T-helper 2 cell treated with Interferon-gamma antibody and Interleukin-4, amounts not matched to agents 5 μg/mL and 100 μg/mL, for 36 hours (primary cell): ENCODE measurements at regions not wholly inside any gene's neighbourhood (a gene's known extent, or its start where the extent isn't known, plus 50 kb on each side); places are given as distances from the start of the nearest gene placed in this dataset.

ENCODE experiments used
- DNase-seq: peaks from one replicate; pipeline ENCODE4 v3.0.0; 2021; ENCODE audit warnings: low spot score
- H3K27ac Mint-ChIP-seq: one replicate; pipeline ENCODE4 v1.8.0; 2021; ENCODE audit warnings: mild to moderate bottlenecking, mixed read lengths
- H3K27me3 Mint-ChIP-seq: one replicate; pipeline ENCODE4 v1.8.0; 2021; ENCODE audit warnings: low read depth, mixed read lengths
- H3K36me3 Mint-ChIP-seq: one replicate; pipeline ENCODE4 v1.8.0; 2021; ENCODE audit warnings: low read depth, mixed read lengths
- H3K4me1 Mint-ChIP-seq: one replicate; pipeline ENCODE4 v1.8.0; 2021; ENCODE audit warnings: low read depth, mixed read lengths
- H3K4me3 Mint-ChIP-seq: one replicate; pipeline ENCODE4 v1.8.0; 2022; ENCODE audit warnings: mild to moderate bottlenecking, moderate library complexity, mixed read lengths
- H3K9me3 Mint-ChIP-seq: one replicate; pipeline ENCODE4 v1.8.0; 2021; ENCODE audit warnings: mixed read lengths

GRCh38 chr3:177721864-177722785, 524.8 kb upstream of the TBL1XR1 start:
- Mint-ChIP-seq H3K27ac (no peak overlapping the region), H3K36me3 (no peaks in the 10 kb centered on the region), H3K9me3 (peaks cover 4% of the 10 kb centered on the region), H3K4me1 (peaks cover 3% of the 10 kb centered on the region), H3K4me3 (no peak overlapping the region), H3K27me3 (no peaks in the 10 kb centered on the region)
- DNase-seq: no peak

- Mint-ChIP-seq H3K9me3 (peaks cover 4% of the 10 kb centered on the region), H3K27ac (no peak overlapping the region), H3K4me1 (peaks cover 3% of the 10 kb centered on the region), H3K27me3 (no peaks in the 10 kb centered on the region), H3K36me3 (no peaks in the 10 kb centered on the region), H3K4me3 (no peak overlapping the region)
- DNase-seq: no peak
These were observed 526.8 kb upstream of the TBL1XR1 start for GRCh38 chr3:177724020-177724638.

GRCh38 chr3:177725165-177725564, 527.9 kb upstream of the TBL1XR1 start:
- Mint-ChIP-seq H3K4me3 (no peak overlapping the region), H3K36me3 (no peaks in the 10 kb centered on the region), H3K9me3 (peaks cover 4% of the 10 kb centered on the region), H3K27ac (no peak overlapping the region), H3K27me3 (no peaks in the 10 kb centered on the region), H3K4me1 (peaks cover 3% of the 10 kb centered on the region)
- DNase-seq: no peak

- Mint-ChIP-seq H3K4me3 (no peak overlapping the region), H3K36me3 (no peaks in the 10 kb centered on the region), H3K9me3 (no peaks in the 10 kb centered on the region), H3K4me1 (peaks cover 3% of the 10 kb centered on the region), H3K27ac (no peak overlapping the region), H3K27me3 (no peaks in the 10 kb centered on the region)
- DNase-seq: no peak
These were observed 529.5 kb upstream of the TBL1XR1 start for GRCh38 chr3:177726807-177727206.

GRCh38 chr3:177729956-177730681, 532.8 kb upstream of the TBL1XR1 start:
- Mint-ChIP-seq H3K4me1 (no peaks in the 10 kb centered on the region), H3K27me3 (no peaks in the 10 kb centered on the region), H3K9me3 (no peaks in the 10 kb centered on the region), H3K27ac (no peak overlapping the region), H3K4me3 (no peak overlapping the region), H3K36me3 (no peaks in the 10 kb centered on the region)
- DNase-seq: no peak

- Mint-ChIP-seq H3K27ac (no peak overlapping the region), H3K9me3 (no peaks in the 10 kb centered on the region), H3K36me3 (no peaks in the 10 kb centered on the region), H3K27me3 (no peaks in the 10 kb centered on the region), H3K4me1 (no peaks in the 10 kb centered on the region), H3K4me3 (no peak overlapping the region)
- DNase-seq: no peak
These were observed 533.5 kb upstream of the TBL1XR1 start for GRCh38 chr3:177730814-177731213.

- H3K36me3 Mint-ChIP-seq: no peaks in the 10 kb centered on the region
- DNase-seq: no peak
- H3K4me3 Mint-ChIP-seq: no peak overlapping the region
- no peak overlapping the region for H3K27ac Mint-ChIP-seq
- H3K4me1 Mint-ChIP-seq: no peaks in the 10 kb centered on the region
- no peaks in the 10 kb centered on the region for H3K27me3 Mint-ChIP-seq
- H3K9me3 Mint-ChIP-seq: no peaks in the 10 kb centered on the region
These were observed 534.5 kb upstream of the TBL1XR1 start for GRCh38 chr3:177731644-177732268.

GRCh38 chr3:177733233-177733632, 536.0 kb upstream of the TBL1XR1 start:
- Mint-ChIP-seq H3K27ac (no peak overlapping the region), H3K9me3 (no peaks in the 10 kb centered on the region), H3K27me3 (no peaks in the 10 kb centered on the region), H3K36me3 (no peaks in the 10 kb centered on the region), H3K4me3 (no peak overlapping the region), H3K4me1 (no peaks in the 10 kb centered on the region)
- DNase-seq: no peak

- no peaks in the 10 kb centered on the region for H3K4me1 Mint-ChIP-seq
- DNase-seq: no peak
- H3K27me3 Mint-ChIP-seq: no peaks in the 10 kb centered on the region
- H3K9me3 Mint-ChIP-seq: no peaks in the 10 kb centered on the region
- H3K36me3 Mint-ChIP-seq: no peaks in the 10 kb centered on the region
- H3K4me3 Mint-ChIP-seq: no peak overlapping the region
- no peak overlapping the region for H3K27ac Mint-ChIP-seq
These were observed 536.7 kb upstream of the TBL1XR1 start for GRCh38 chr3:177733936-177734335.

- no peak overlapping the region for H3K27ac Mint-ChIP-seq
- H3K27me3 Mint-ChIP-seq: no peaks in the 10 kb centered on the region
- no peaks in the 10 kb centered on the region for H3K36me3 Mint-ChIP-seq
- DNase-seq: no peak
- no peaks in the 10 kb centered on the region for H3K9me3 Mint-ChIP-seq
- no peaks in the 10 kb centered on the region for H3K4me1 Mint-ChIP-seq
- H3K4me3 Mint-ChIP-seq: no peak overlapping the region
These were observed 538.1 kb upstream of the TBL1XR1 start for GRCh38 chr3:177735431-177735830.

- Mint-ChIP-seq H3K4me1 (no peaks in the 10 kb centered on the region), H3K4me3 (no peak overlapping the region), H3K27me3 (no peaks in the 10 kb centered on the region), H3K36me3 (no peaks in the 10 kb centered on the region), H3K27ac (no peak overlapping the region), H3K9me3 (no peaks in the 10 kb centered on the region)
- no peak for DNase-seq
These were observed 542.2 kb upstream of the TBL1XR1 start for GRCh38 chr3:177739461-177739860.

GRCh38 chr3:177740254-177740653, 543.0 kb upstream of the TBL1XR1 start:
- DNase-seq: no peak
- H3K36me3 Mint-ChIP-seq: no peaks in the 10 kb centered on the region
- H3K27me3 Mint-ChIP-seq: no peaks in the 10 kb centered on the region
- H3K4me3 Mint-ChIP-seq: no peak overlapping the region
- H3K9me3 Mint-ChIP-seq: no peaks in the 10 kb centered on the region
- H3K4me1 Mint-ChIP-seq: no peaks in the 10 kb centered on the region
- H3K27ac Mint-ChIP-seq: no peak overlapping the region

- Mint-ChIP-seq H3K27me3 (no peaks in the 10 kb centered on the region), H3K4me1 (no peaks in the 10 kb centered on the region), H3K9me3 (no peaks in the 10 kb centered on the region), H3K4me3 (no peak overlapping the region), H3K27ac (no peak overlapping the region), H3K36me3 (no peaks in the 10 kb centered on the region)
- no peak for DNase-seq
These were observed 545.0 kb upstream of the TBL1XR1 start for GRCh38 chr3:177742273-177742672.
